ENCODE measurements at regions not wholly inside any gene's neighbourhood (a gene's known extent, or its start where the extent isn't known, plus 50 kb on each side); places are given as distances from the start of the nearest gene placed in this dataset.
"Not testable (repeated sequence)": the region's sequence is repeated elsewhere in the genome, so short reads cannot be mapped to it uniquely, and the experiment has no call there.

DNA sequence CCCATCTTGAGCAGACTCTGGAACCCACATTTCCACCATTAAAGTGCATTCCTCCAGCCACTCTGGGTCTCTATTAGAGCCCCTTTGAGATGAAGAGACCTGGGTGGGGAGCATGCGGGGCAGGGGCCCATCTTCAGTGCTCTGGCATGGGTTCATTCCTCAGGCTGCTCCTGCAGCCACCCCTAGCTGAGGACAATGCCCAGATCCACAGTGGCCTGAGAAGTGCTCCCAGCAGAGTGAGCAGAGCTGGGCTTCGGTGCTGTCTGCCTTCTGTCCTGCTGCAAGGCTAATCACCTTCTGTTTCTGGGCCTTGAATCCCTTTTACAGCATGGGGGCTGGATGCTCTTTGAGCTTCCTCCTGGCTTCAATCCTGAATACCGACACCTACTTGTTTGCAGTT, 169.8 kb downstream of the TRIM43 start:
- Histone ChIP-seq H3K27ac (ENCODE audit: low read depth, low read length) (no peak overlapping the region), H3K4me1 (ENCODE audit: control insufficient read depth in 1 of 2, insufficient read depth in 2 of 2, low read length in 2 of 2) (peaks cover 0 to 8% of the 10 kb centered on the region in 2 experiments; a peak in 1 of 4 replicates), H3K9me2 (ENCODE audit: insufficient read depth) (no peaks in the 10 kb centered on the region), H3K4me2 (ENCODE audit: low read length) (no peak overlapping the region), H3K9me3 (ENCODE audit: control insufficient read depth in 1 of 2, insufficient read depth in 1 of 2, low read depth in 1 of 2, low read length in 2 of 2) (no peaks in the 10 kb centered on the region), H3K4me3 (replicated peaks in 1 of 2; ENCODE audit: low read depth in 1 of 2, low read length in 2 of 2) (no peak overlapping the region), H3K9ac (ENCODE audit: low read length) (no peak overlapping the region), H3K79me2 (ENCODE audit: insufficient read depth, low read length) (no peaks in the 10 kb centered on the region), H3K27me3 (ENCODE audit: insufficient read depth, low read length) (no peaks in the 10 kb centered on the region), H2AFZ (ENCODE audit: low read depth, low read length, poor library complexity, severe bottlenecking) (no peak overlapping the region), H4K20me1 (ENCODE audit: insufficient read depth) (no peaks in the 10 kb centered on the region), H3K36me3 (ENCODE audit: control insufficient read depth in 1 of 2, insufficient read depth in 2 of 2, low read length in 2 of 2) (no peaks in the 10 kb centered on the region)
- ChIA-PET RAD21 (ENCODE audit: low non-redundant PET in 1 of 2, low total read pairs in 2 of 2, uncharacterized antibody in 2 of 2, unreplicated experiment in 2 of 2) (no interaction called here), CTCF (no interaction called here), POLR2A (no interaction called here)
- no peak for TF ChIP-seq SRF (IDR thresholded peaks at IDR 0.05; ENCODE audit: low read depth)
- TF ChIP-seq, protein P1, sequence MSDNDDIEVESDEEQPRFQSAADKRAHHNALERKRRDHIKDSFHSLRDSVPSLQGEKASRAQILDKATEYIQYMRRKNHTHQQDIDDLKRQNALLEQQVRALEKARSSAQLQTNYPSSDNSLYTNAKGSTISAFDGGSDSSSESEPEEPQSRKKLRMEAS (IDR thresholded peaks at IDR 0.05), result no peak
- TF ChIP-seq ELF1 (IDR thresholded peaks at IDR 0.05; ENCODE audit: borderline replicate concordance, low read depth), result no peak
- TF ChIP-seq POLR2AphosphoS5 (IDR thresholded peaks at IDR 0.05; ENCODE audit: low read depth, low read length), result no peak
- TF ChIP-seq ZNF274 (IDR thresholded peaks at IDR 0.05; ENCODE audit: low read depth, low read length), result no peak
- TF ChIP-seq, protein P2, sequence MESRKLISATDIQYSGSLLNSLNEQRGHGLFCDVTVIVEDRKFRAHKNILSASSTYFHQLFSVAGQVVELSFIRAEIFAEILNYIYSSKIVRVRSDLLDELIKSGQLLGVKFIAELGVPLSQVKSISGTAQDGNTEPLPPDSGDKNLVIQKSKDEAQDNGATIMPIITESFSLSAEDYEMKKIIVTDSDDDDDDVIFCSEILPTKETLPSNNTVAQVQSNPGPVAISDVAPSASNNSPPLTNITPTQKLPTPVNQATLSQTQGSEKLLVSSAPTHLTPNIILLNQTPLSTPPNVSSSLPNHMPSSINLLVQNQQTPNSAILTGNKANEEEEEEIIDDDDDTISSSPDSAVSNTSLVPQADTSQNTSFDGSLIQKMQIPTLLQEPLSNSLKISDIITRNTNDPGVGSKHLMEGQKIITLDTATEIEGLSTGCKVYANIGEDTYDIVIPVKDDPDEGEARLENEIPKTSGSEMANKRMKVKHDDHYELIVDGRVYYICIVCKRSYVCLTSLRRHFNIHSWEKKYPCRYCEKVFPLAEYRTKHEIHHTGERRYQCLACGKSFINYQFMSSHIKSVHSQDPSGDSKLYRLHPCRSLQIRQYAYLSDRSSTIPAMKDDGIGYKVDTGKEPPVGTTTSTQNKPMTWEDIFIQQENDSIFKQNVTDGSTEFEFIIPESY (IDR thresholded peaks at IDR 0.05; ENCODE audit: extremely low read depth, insufficient replicate concordance, low read length), result no peak
- TF ChIP-seq RAD21 (IDR thresholded peaks at IDR 0.05; ENCODE audit: low read depth), result no peak
- no peak for TF ChIP-seq YY1 (IDR thresholded peaks at IDR 0.05; ENCODE audit: extremely low read depth, insufficient replicate concordance, low read depth, low read length)
- TF ChIP-seq ZFX (IDR thresholded peaks at IDR 0.05), result no peak
- TF ChIP-seq JUND (IDR thresholded peaks at IDR 0.05), result no peak
- TF ChIP-seq, protein P3, sequence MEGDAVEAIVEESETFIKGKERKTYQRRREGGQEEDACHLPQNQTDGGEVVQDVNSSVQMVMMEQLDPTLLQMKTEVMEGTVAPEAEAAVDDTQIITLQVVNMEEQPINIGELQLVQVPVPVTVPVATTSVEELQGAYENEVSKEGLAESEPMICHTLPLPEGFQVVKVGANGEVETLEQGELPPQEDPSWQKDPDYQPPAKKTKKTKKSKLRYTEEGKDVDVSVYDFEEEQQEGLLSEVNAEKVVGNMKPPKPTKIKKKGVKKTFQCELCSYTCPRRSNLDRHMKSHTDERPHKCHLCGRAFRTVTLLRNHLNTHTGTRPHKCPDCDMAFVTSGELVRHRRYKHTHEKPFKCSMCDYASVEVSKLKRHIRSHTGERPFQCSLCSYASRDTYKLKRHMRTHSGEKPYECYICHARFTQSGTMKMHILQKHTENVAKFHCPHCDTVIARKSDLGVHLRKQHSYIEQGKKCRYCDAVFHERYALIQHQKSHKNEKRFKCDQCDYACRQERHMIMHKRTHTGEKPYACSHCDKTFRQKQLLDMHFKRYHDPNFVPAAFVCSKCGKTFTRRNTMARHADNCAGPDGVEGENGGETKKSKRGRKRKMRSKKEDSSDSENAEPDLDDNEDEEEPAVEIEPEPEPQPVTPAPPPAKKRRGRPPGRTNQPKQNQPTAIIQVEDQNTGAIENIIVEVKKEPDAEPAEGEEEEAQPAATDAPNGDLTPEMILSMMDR (IDR thresholded peaks at IDR 0.05 in 2 of 3, conservative IDR thresholded peaks at IDR 0.05 in 1 of 3; ENCODE audit: borderline replicate concordance in 1 of 3, insufficient read depth in 1 of 3, low read depth in 2 of 3, low read length in 2 of 3), result no peak
- ATAC-seq (no peak), DNase-seq (ENCODE audit: low read depth, low spot score) (no peak)
- no TSS peak for BruUV-seq (replicated peaks)
- intact Hi-C loops (cut with micrococcal nuclease), result no loop called here

DNA sequence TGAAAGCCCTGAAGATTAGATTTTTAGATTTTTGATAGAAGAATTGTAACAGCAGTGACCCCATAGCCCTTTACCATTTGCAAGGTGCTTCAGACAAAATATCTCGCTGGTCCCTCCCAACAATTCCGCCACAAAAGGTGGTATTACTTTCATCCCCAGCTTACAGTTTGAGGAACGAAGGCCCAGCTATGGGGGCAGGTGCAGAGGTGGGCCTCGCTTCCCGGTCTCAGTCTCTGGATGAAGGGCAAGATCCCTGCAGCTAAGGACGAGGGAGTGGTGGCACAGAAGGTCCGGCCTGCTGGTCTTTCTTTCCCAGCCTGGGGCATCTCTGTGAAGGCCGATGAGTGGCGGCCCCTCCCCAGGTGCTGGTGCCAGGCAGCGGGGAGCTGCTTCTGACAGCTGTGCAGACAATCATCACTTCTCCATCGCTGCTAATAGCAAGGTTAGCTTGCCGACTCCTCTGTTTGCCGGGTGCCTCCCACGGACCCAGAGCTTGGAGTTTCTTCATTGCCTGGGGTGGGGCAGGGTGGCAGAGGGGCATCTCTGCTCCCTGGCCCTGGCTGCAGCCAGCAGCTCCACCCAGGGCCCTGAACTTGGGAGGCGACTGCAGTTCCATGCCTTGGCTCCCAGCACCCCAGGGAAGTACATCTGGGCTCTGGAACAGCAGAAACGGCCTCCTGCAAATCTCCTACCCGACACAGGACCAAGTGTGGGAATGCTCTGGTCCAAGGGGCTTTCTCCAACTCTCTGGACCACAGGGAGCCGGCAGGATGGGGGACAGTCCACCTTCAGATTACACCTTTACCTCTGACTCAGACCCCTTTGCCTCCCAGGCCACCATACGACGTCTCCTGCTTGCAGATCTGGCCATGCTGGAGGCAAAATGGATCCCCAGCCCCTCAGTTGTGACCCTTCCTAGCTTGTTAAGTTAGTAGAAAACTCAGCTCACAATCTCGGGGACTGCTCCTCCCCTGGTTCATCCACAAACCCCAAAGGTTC, 170.5 kb downstream of the TRIM43 start:
- RAD21 ChIA-PET (ENCODE audit: low non-redundant PET in 1 of 2, low total read pairs in 2 of 2, uncharacterized antibody in 2 of 2, unreplicated experiment in 2 of 2); H3K9me2 ChIP-seq (ENCODE audit: insufficient read depth); H3K27ac ChIP-seq (ENCODE audit: low read depth, low read length); H3K4me2 ChIP-seq (ENCODE audit: low read length); intact Hi-C loops (cut with micrococcal nuclease); ATAC-seq; H4K20me1 ChIP-seq (ENCODE audit: insufficient read depth); DNase-seq (ENCODE audit: low read depth, low spot score); H3K9me3 ChIP-seq (ENCODE audit: control insufficient read depth in 1 of 2, insufficient read depth in 1 of 2, low read depth in 1 of 2, low read length in 2 of 2); H2AFZ ChIP-seq (ENCODE audit: low read depth, low read length, poor library complexity, severe bottlenecking); H3K4me3 ChIP-seq (replicated peaks in 1 of 2; ENCODE audit: low read depth in 1 of 2, low read length in 2 of 2); H3K36me3 ChIP-seq (ENCODE audit: control insufficient read depth in 1 of 2, insufficient read depth in 2 of 2, low read length in 2 of 2); H3K9ac ChIP-seq (ENCODE audit: low read length); POLR2A ChIA-PET; H3K79me2 ChIP-seq (ENCODE audit: insufficient read depth, low read length); CTCF ChIA-PET; H3K4me1 ChIP-seq (ENCODE audit: control insufficient read depth in 1 of 2, insufficient read depth in 2 of 2, low read length in 2 of 2); BruUV-seq (replicated peaks); H3K27me3 ChIP-seq (ENCODE audit: insufficient read depth, low read length): not testable (repeated sequence)

Data from HCT116 (cell line).